ENCODE measurements at regions not wholly inside any gene's neighbourhood (a gene's known extent, or its start where the extent isn't known, plus 50 kb on each side); places are given as distances from the start of the nearest gene placed in this dataset.

- Mint-ChIP-seq H3K9me3 (no peaks in the 10 kb centered on the region), H3K36me3 (no peaks in the 10 kb centered on the region), H3K27me3 (peaks cover 1 to 10% (median 3%) of the 10 kb centered on the region in 5 donors), H3K27ac (peak overlapping the region in 3 of 10 donors; percentile 14 to 38 (median 16)), H3K4me3 (peak overlapping the region in 1 of 10 donors; percentile 38), H3K4me1 (peaks cover 10 to 54% (median 38%) of the 10 kb centered on the region in 4 donors)
- POLR2A ChIA-PET, result interaction anchor here (1.0 kb wide), 1 partner anchor 8 kb away, joined by 4 read pairs; no protein-coding TSS in a partner anchor
- ATAC-seq (no peak), DNase-seq (no peak)
Observed at GRCh38 chr2:8582191-8582590, 99.7 kb upstream of the ID2 start.

DNA sequence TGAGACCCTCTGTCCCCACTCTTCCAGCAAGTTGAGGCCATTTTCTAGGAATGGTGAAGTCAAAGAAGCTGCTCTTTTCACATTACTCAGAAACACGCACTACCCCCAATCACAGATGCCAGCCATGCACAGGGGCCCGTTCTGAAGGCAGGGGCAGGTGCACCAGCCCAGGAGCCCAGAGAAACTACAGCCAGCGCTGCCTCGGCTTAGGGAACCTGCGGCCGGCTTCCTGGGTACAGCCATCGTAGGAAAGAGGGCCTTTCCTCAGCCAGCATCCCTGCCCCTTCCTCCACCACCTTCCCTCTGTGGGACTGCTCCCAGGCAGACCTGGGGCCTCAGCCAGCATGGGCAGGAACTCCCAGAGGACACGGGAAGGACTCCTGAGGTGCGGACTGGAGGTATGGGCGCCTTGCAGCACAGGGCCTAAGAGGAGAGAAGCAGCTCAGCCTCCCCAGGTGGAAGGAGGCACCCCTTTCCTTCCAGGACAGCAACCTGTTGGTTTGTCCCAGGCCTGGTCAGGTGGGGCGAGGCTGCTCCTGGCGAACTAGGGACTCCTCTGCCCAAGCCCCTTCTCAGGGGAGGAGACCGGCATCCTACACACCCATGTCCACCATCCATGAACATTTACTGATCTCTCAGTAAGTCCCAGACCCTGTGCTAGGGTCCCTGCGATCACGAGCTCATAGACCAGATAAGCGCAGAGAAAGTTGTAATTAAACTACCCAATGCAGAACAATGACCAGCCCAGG is 99.0 kb upstream of the ID2 start:
- Mint-ChIP-seq H3K4me3 (peak overlapping the region; percentile 22 to 76 (median 48)), H3K27me3 (peaks cover 0 to 6% (median 3%) of the 10 kb centered on the region in 5 donors), H3K4me1 (peaks cover 10 to 54% (median 36%) of the 10 kb centered on the region in 4 donors), H3K36me3 (no peaks in the 10 kb centered on the region), H3K9me3 (no peaks in the 10 kb centered on the region), H3K27ac (peak overlapping the region in 3 of 10 donors; percentile 16 to 40 (median 35))
- POLR2A ChIA-PET, result interaction anchor here (1.0 kb wide), 1 partner anchor 9 kb away, joined by 4 read pairs; no protein-coding TSS in a partner anchor
- peak in 1 of 2 donors; percentile 2 for ATAC-seq
- peak in 1 of 10 donors; percentile 15 for DNase-seq

DNA sequence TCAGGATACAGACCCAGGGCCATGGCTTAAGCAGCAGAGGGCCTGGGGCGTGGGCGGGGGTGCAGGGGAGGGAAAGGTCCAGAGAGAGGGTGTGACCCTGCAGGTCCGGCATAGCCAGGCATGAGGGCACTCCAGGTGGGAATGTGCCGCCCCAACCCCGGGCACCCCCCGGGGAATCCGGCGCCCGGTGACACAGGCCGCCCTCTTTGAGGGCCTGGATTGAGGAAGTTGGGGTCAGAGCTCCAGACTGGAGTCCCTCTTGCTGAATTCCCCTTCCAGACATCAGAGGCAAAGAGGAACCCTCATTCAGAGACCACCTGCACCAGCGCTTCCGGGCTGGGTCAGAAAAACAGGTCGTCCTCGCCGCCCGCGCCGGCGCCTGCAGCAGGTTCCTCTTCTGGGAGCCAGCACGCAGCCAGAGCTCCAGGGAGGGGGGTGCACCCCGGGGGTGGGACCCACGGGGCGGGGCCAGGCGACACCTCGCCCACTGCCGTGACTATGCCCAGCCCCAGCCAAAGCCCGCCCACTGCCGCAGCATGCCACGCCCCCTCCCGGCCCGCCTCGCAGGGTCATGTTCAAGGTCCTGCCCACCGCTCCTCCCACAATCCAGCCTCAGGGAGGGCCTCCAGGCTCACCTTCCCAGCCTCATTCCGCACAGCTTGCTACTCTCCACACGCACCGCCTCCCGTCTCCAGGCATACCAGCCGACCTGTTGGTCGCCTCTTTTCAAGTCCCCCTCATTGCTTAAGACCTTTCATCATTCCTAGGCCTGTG is 98.3 kb upstream of the ID2 start:
- DNase-seq (peak; percentile 58 to 87 (median 72)), ATAC-seq (peak; percentile 90 to 94)
- H3K36me3 Mint-ChIP-seq, result no peaks in the 10 kb centered on the region
- H3K27ac Mint-ChIP-seq, result peak overlapping the region in 2 of 10 donors; percentile 34 to 48
- H3K4me3 Mint-ChIP-seq, result peak overlapping the region; percentile 65 to 91 (median 82)
- H3K27me3 Mint-ChIP-seq, result peaks cover 0 to 6% (median 1%) of the 10 kb centered on the region in 5 donors
- POLR2A ChIA-PET, result interaction anchor here (1.0 kb wide), 1 partner anchor 10 kb away, joined by 4 read pairs; no protein-coding TSS in a partner anchor
- peaks cover 12 to 54% (median 37%) of the 10 kb centered on the region in 4 donors for H3K4me1 Mint-ChIP-seq
- H3K9me3 Mint-ChIP-seq, result no peaks in the 10 kb centered on the region

GRCh38 chr2:8584174-8585066 is 97.4 kb upstream of the ID2 start:
- no peaks in the 10 kb centered on the region for H3K9me3 Mint-ChIP-seq
- DNase-seq (peak in 1 of 10 donors; percentile 9), ATAC-seq (no peak)
- no peaks in the 10 kb centered on the region for H3K36me3 Mint-ChIP-seq
- peak overlapping the region in 1 of 10 donors; percentile 48 for H3K27ac Mint-ChIP-seq
- H3K4me1 Mint-ChIP-seq, result peaks cover 14 to 58% (median 39%) of the 10 kb centered on the region in 4 donors
- peak overlapping the region; percentile 65 to 91 (median 82) for H3K4me3 Mint-ChIP-seq
- POLR2A ChIA-PET, result no interaction called here
- H3K27me3 Mint-ChIP-seq, result peaks cover 0 to 8% (median 0%) of the 10 kb centered on the region in 5 donors

- Mint-ChIP-seq H3K36me3 (no peaks in the 10 kb centered on the region), H3K27me3 (peaks cover 0 to 8% (median 2%) of the 10 kb centered on the region in 5 donors), H3K4me3 (no peak overlapping the region), H3K4me1 (peaks cover 10 to 46% (median 28%) of the 10 kb centered on the region in 4 donors), H3K9me3 (no peaks in the 10 kb centered on the region), H3K27ac (peak overlapping the region in 2 of 10 donors; percentile 18 to 27)
- DNase-seq, result peak in 1 of 10 donors; percentile 14
- POLR2A ChIA-PET, result no interaction called here
- no peak for ATAC-seq
Observed at GRCh38 chr2:8586457-8587051, 95.3 kb upstream of the ID2 start.

- H3K27me3 Mint-ChIP-seq, result peaks cover 0 to 8% (median 2%) of the 10 kb centered on the region in 5 donors
- peak overlapping the region in 1 of 10 donors; percentile 15 for H3K27ac Mint-ChIP-seq
- peaks cover 10 to 40% (median 23%) of the 10 kb centered on the region in 4 donors for H3K4me1 Mint-ChIP-seq
Observed at GRCh38 chr2:8587251-8587791, 94.5 kb upstream of the ID2 start.

DNA sequence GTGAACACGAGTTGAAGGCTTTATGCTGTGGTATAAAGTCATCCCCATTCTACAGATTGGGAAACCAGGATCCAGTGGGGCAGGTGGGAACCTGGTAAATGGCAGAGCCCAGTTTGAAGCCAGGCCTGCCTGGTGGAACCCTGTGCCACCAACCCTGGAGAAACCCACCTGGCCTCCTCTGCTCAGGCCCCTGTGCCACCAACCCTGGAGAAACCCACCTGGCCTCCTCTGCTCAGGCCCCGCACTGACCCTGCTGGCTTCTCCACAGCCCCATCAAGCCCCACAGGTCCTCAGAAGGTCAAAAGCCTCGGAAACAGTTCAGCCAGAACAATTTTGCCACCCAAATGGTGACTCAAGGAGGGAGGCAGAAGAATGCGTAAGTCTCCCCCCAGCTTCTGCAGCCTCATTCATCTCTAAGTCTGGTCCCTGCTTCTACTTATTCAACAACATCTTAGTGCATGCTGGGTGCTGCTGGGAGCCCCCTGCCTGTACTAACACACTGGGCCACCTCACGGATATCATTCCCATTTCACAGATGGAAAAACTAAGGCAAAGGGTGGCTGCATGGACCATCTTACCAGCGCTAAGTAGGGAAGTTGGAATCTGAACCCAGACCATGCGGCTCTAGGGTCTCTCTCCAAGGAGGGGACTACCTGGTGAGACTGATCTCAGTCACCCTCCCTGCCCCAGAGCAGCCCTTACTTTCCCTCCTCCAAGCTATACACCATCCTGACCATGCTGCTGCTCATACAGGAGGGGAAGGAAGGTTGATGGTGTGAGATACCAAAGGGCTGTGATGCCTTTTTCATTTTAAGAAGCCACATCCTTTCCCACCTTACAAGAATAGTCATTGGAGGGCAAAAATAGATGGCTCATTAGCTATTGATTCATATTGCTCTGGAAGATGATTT is 93.7 kb upstream of the ID2 start:
- peaks cover 0 to 8% (median 2%) of the 10 kb centered on the region in 5 donors for H3K27me3 Mint-ChIP-seq
- ATAC-seq, result no peak
- H3K27ac Mint-ChIP-seq, result peak overlapping the region in 2 of 10 donors; percentile 5 to 10
- POLR2A ChIA-PET, result interaction anchor here (1.0 kb wide), 1 partner anchor 94 kb away, joined by 9 read pairs; the partner anchor contains the start of gene ID2
- no peak for DNase-seq
- peaks cover 10 to 34% (median 19%) of the 10 kb centered on the region in 4 donors for H3K4me1 Mint-ChIP-seq
- no peaks in the 10 kb centered on the region for H3K9me3 Mint-ChIP-seq
- no peaks in the 10 kb centered on the region for H3K36me3 Mint-ChIP-seq
- H3K4me3 Mint-ChIP-seq, result peak overlapping the region in 2 of 10 donors; percentile 4 to 53

More at GRCh38 chr2:8587251-8587791, 94.5 kb upstream of the ID2 start:
- H3K36me3 Mint-ChIP-seq, result no peaks in the 10 kb centered on the region
- ATAC-seq, result no peak
- peak overlapping the region in 1 of 10 donors; percentile 41 for H3K4me3 Mint-ChIP-seq
- DNase-seq, result no peak
- no peaks in the 10 kb centered on the region for H3K9me3 Mint-ChIP-seq
- POLR2A ChIA-PET, result interaction anchor here (1.0 kb wide), 1 partner anchor 95 kb away, joined by 9 read pairs; the partner anchor contains the start of gene ID2

DNA sequence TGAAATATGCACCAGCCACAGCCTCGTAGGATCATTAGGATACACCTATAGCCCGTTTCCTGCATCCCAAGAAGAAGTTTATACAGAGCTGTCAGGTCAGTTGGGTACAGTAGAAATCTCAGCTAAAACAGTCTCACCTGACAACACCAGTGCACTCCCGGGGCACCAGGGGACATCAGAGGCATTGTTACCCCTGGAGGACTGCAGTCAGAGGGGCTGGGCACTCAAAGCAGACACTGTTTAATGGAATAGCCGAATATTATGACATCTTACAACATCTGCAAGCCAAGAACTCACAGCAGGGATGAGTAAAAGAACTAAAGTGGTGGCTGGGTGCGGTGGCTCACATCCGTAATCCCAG is 93.0 kb upstream of the ID2 start:
- DNase-seq (no peak), ATAC-seq (no peak)
- POLR2A ChIA-PET, result interaction anchor here (0.7 kb wide), 1 partner anchor 17 kb away, joined by 8 read pairs; no protein-coding TSS in a partner anchor
- H3K4me1 Mint-ChIP-seq, result peaks cover 11 to 32% (median 17%) of the 10 kb centered on the region in 4 donors
- H3K4me3 Mint-ChIP-seq, result peak overlapping the region in 2 of 10 donors; percentile 4 to 53
- no peaks in the 10 kb centered on the region for H3K36me3 Mint-ChIP-seq
- peaks cover 2 to 8% (median 3%) of the 10 kb centered on the region in 5 donors for H3K27me3 Mint-ChIP-seq
- peak overlapping the region in 3 of 10 donors; percentile 5 to 56 (median 10) for H3K27ac Mint-ChIP-seq
- H3K9me3 Mint-ChIP-seq, result no peaks in the 10 kb centered on the region

DNA sequence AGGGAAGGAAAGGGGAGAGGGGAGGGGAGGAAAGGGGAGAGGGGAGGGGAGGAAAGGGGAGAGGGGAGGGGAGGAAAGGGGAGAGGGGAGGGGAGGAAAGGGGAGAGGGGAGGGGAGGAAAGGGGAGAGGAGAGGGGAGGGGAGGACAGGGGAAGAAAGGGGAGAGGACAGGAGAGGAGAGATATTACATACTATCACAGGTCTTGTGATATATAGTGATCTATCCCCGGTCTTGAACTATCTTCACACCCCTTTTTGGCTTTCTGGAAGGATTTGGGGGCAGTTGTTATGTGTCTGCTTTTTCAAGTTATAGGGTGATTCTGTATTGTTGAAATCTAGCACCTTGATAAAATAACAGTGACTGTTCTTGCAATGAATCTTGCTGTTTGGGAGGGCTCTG is 92.1 kb upstream of the ID2 start:
- ATAC-seq (no peak), DNase-seq (no peak)
- H3K4me3 Mint-ChIP-seq, result no peak overlapping the region
- peaks cover 7 to 25% (median 13%) of the 10 kb centered on the region in 4 donors for H3K4me1 Mint-ChIP-seq
- H3K36me3 Mint-ChIP-seq, result no peaks in the 10 kb centered on the region
- peaks cover 2 to 7% (median 6%) of the 10 kb centered on the region in 5 donors for H3K27me3 Mint-ChIP-seq
- POLR2A ChIA-PET, result no interaction called here
- H3K9me3 Mint-ChIP-seq, result no peaks in the 10 kb centered on the region
- H3K27ac Mint-ChIP-seq, result no peak overlapping the region

DNA sequence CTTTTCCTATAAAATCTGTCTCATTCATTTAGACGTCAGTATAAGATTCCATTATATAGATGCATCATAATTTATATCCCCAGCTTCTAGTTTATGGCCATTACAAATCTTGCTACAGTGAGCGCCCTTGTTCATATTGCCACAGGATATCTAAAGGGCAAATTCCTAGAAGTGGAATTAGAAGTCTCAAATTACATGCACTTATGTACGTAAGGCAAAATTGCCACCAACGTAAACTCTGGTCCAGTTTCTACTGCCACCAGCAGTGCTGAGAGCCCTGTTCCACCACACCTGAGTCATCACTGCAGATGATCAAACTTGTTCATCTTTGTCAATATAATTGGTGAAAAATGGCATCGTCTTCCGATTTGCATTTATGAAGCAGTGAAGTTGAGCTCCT is 90.9 kb upstream of the ID2 start:
- ATAC-seq, result no peak
- H3K4me3 Mint-ChIP-seq, result no peak overlapping the region
- no peak overlapping the region for H3K27ac Mint-ChIP-seq
- peaks cover 2 to 7% (median 5%) of the 10 kb centered on the region in 5 donors for H3K27me3 Mint-ChIP-seq
- no peaks in the 10 kb centered on the region for H3K9me3 Mint-ChIP-seq
- H3K4me1 Mint-ChIP-seq, result peaks cover 1 to 18% (median 8%) of the 10 kb centered on the region in 4 donors
- H3K36me3 Mint-ChIP-seq, result no peaks in the 10 kb centered on the region
- POLR2A ChIA-PET, result interaction anchor here (0.6 kb wide), 1 partner anchor 338 kb away, joined by 4 read pairs; no protein-coding TSS in a partner anchor
- no peak for DNase-seq
